ENCODE measurements at regions not wholly inside any gene's neighbourhood (a gene's known extent, or its start where the extent isn't known, plus 50 kb on each side); places are given as distances from the start of the nearest gene placed in this dataset.

GRCh38 chr7:35747611-35748010 lies 52.7 kb upstream of the HERPUD2 start:
- peak; percentile 54 for DNase-seq

- no peak for DNase-seq
These were observed 52.5 kb upstream of the SEPTIN7 start for GRCh38 chr7:35748371-35748770.

GRCh38 chr7:35749556-35749955 lies 51.3 kb upstream of the SEPTIN7 start:
- DNase-seq: no peak

Data from fibroblast of skin of right biceps (primary cell).